HG02943 (cell line): ENCODE measurements at regions not wholly inside any gene's neighbourhood (a gene's known extent, or its start where the extent isn't known, plus 50 kb on each side); places are given as distances from the start of the nearest gene placed in this dataset.

Experiments used
- ATAC-seq: cut with Tn5 transposase; IDR thresholded peaks from one replicate; pipeline ENCODE4 v1.9.1; 2021; ENCODE audit warnings: mild to moderate bottlenecking, low read depth, moderate library complexity; ENCODE audit not compliant: unreplicated experiment

GRCh38 chr12:59927032-59927431 is 331.2 kb downstream of the SLC16A7 start:
- no peak for ATAC-seq

DNA sequence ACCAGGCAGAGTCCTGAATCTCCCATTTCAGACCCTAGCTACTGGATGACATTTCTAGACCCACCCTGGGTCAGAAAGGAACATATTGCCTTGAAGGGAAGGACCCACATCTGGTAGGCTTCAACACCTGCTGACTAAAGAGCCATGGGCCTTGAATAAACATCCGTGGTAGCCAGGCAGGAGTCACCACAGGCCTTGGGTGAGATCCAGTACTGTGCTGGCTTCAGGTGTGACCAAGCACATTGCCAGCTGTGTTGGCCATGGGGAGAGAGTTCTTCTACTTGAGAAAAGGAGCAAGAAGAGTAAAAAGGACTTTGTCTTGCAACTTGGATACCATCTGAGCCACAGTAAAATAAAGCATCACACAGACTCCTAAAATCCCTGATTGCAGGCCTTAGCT is 332.6 kb downstream of the SLC16A7 start:
- no peak for ATAC-seq

DNA sequence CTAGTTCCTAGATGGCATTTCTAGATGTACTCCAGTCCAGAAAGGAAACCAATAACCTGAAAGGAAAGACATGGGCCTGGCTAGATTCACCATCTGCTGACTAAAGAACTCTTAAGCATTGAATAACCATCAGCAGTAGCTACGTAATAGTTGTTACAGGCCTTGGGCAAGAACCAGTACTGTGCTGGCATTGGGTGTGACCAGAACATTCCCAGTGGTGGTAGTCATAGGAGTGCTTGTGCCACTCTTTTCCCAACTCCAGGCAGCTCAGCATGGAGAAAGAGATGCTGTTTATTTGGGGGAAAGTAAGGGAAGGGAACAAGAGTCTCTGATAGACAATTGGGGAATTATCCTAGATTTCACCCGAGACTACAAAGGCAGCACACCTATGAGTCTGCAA is 333.3 kb downstream of the SLC16A7 start:
- no peak for ATAC-seq

DNA sequence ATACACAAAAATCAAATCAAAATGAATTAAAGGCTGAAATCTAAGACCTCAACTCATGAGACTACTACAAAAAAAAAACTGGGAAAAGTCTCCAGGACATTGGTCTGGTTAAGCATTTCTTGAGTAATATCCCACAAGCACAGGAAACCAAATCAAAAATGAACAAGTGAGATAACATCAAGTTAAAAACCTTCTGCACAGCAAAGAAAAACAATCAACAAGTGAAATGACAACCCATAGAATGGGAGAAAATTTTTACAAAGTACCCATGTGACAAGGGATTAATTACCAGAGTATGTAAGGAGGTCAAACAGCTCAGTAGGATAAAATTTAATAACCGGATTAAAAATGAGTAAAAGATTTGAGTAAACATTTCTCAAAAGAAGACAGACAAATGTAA is 338.7 kb downstream of the SLC16A7 start:
- no peak for ATAC-seq

GRCh38 chr12:59936534-59936933 is 340.7 kb downstream of the SLC16A7 start:
- ATAC-seq = no peak

DNA sequence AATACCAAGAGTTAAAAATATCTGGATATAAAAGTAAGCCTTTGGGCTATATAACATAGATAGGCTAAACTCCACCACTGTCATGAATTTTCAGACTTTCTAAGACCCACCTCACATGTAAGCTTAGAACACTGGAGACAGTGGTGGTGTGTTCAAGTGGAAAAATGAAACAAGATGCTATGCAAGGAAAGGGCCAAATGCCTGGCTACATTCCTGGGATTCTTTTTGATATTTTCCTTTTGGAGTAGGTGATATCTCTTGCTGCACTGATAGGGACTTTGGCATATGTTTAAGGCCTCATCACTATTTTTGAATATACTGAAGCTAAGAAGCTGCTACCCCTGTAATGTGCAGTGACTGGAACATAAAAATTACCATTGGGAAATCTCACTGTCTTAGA is 341.3 kb downstream of the SLC16A7 start:
- ATAC-seq = no peak

GRCh38 chr12:59938190-59938962 is 342.5 kb downstream of the SLC16A7 start:
- no peak for ATAC-seq

- no peak for ATAC-seq
Measured at GRCh38 chr12:59940631-59941342, 345.0 kb downstream of the SLC16A7 start.

- no peak for ATAC-seq
Measured at GRCh38 chr12:59941461-59941860, 345.6 kb downstream of the SLC16A7 start.

DNA sequence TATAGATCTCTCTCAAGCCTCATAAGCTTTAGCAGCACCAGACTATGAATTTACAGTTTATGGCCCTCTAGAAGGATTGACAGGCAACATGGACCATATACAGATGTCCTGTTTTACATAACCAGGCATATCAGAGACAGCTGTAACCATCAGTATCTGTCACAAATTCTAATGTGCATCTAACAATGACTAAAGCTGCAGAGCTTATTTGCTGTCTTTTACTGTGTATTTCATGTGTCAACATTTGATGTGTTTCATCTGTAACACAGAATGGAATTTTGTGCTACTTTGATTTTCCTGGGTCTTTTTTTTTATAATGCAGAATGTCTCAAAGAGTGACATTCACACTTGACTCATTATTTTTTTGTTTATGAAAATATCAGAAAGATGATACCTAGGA is 348.3 kb downstream of the SLC16A7 start:
- ATAC-seq = no peak

DNA sequence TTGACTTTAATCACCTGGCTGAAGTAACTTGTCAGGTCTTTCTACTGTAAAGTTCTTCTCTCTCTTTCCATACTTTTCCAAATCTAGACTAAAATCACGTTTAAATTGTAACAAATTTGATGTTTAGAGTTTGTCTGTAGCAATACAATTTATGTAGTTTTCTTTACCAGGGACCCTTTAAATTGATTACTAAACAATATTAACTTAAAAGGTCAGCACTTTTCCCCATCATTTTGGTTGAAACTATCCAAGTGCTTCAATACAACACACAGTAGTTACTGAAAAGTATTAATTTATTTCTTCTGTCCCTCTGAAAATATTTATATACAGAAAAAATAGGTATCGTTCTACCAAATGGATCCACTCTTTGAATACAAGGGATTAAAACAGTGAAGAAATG is 350.8 kb downstream of the SLC16A7 start:
- ATAC-seq = no peak

GRCh38 chr12:59963546-59963945 is 367.7 kb downstream of the SLC16A7 start:
- ATAC-seq = no peak

GRCh38 chr12:59972905-59973304 is 377.1 kb downstream of the SLC16A7 start:
- no peak for ATAC-seq

GRCh38 chr12:59973515-59973914 is 377.7 kb downstream of the SLC16A7 start:
- no peak for ATAC-seq

- ATAC-seq = no peak
Measured at GRCh38 chr12:59977779-59978178, 381.9 kb downstream of the SLC16A7 start.

- ATAC-seq = no peak
Measured at GRCh38 chr12:59980476-59980875, 384.6 kb downstream of the SLC16A7 start.

DNA sequence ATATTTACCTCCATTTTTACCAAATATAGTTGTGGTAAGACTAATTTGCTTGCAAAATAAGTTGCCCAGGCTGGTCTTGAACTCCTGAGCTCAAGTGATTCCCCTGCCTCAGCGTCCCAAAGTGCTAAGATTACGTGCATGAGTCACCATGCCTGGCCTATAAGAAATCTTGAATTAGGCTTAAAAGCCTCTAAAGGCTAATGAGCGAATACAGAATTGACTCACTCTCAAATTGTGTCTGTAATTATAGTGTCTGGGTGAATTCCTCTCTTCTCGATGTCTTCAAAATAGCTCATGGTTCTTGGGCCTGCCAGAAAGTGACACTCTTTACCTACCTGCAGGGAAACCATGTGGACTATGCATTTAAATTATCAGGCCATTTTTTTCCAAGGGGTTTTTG is 403.5 kb downstream of the SLC16A7 start:
- ATAC-seq = no peak

GRCh38 chr12:60010486-60010885 is 414.7 kb downstream of the SLC16A7 start:
- no peak for ATAC-seq

- ATAC-seq = no peak
Measured at GRCh38 chr12:60012659-60013058, 416.8 kb downstream of the SLC16A7 start.

GRCh38 chr12:60014436-60014835 is 418.6 kb downstream of the SLC16A7 start:
- ATAC-seq = no peak

GRCh38 chr12:60020068-60020467 is 424.2 kb downstream of the SLC16A7 start:
- no peak for ATAC-seq

- no peak for ATAC-seq
Measured at GRCh38 chr12:60021235-60021634, 425.4 kb downstream of the SLC16A7 start.
